GM12878 (cell line): ENCODE measurements at regions not wholly inside any gene's neighbourhood (a gene's known extent, or its start where the extent isn't known, plus 50 kb on each side); places are given as distances from the start of the nearest gene placed in this dataset.

ENCODE experiments used
- ATAC-seq: fragments of 200-7000 bp; cut with Tn5 transposase; 3 replicates; pipeline ENCODE4 v1.9.1; 2020; ENCODE audit warnings: mild to moderate bottlenecking, moderate library complexity
- BruUV-seq: library from RNA; stranded (reverse); fragments of 400-500 nt; replicated peaks from 2 replicates; lab custom pipeline; 2021; lab: Mats Ljungman, UMichigan
- CTCF ChIA-PET: fragments of 300-600 bp; sonication (Branson Sonifier 250); formaldehyde crosslinking; extraction: SDS; loops from one replicate; lab custom pipeline; 2021; ENCODE audit warnings: inconsistent platforms; lab: Yijun Ruan, JAX
- POLR2A ChIA-PET: fragments of 350-600 bp; formaldehyde crosslinking; extraction: SDS; loops from one replicate; lab custom pipeline; 2021; ENCODE audit warnings: inconsistent platforms; lab: Charles Lee
- RAD21 ChIA-PET: fragments of 300-600 bp; sonication (Branson Sonifier 250); formaldehyde crosslinking; loops from one replicate; lab custom pipeline; 2023; ENCODE audit warnings: antibody characterized with exemption; ENCODE audit not compliant: unreplicated experiment; lab: Charles Lee
- SMC1A ChIA-PET: fragments of 300-600 bp; sonication (Branson Sonifier 250); formaldehyde crosslinking; loops from one replicate; lab custom pipeline; 2023; ENCODE audit not compliant: unreplicated experiment, uncharacterized antibody; lab: Charles Lee
- DNase-seq: peaks from one replicate; pipeline ENCODE4 v3.0.0-alpha.2; 2011; ENCODE audit warnings: low read depth, low spot score
- FAIRE-seq: peaks from 3 replicates; lab custom pipeline; 2011; peaks lifted over from hg19 to GRCh38; lab: Jason Lieb, UNC
- H2AFZ ChIP-seq: 2 replicates; pipeline ENCODE4 v1.6.0; 2011; ENCODE audit warnings: low read depth, low read length, control low read depth; ENCODE audit not compliant: control insufficient read depth
- H3K27ac ChIP-seq: 2 replicates; pipeline ENCODE4 v1.5.1; 2011; ENCODE audit warnings: control low read depth; ENCODE audit not compliant: control insufficient read depth, insufficient read depth
- H3K27me3 ChIP-seq, 2 experiments: replicated peaks in 1 of 2; 2 replicates each; pipeline versions ENCODE4 v1.6.0 to v1.6.1; 2011; ENCODE audit warnings: low read length in 1 of 2; ENCODE audit not compliant: control insufficient read depth in 2 of 2, insufficient read depth in 2 of 2
- H3K36me3 ChIP-seq, 2 experiments: 2 replicates each; pipeline ENCODE4 v1.5.1; 2011; ENCODE audit warnings: low read length in 1 of 2; ENCODE audit not compliant: control insufficient read depth in 2 of 2, insufficient read depth in 2 of 2
- H3K4me1 ChIP-seq: 2 replicates; pipeline ENCODE4 v1.6.1; 2011; ENCODE audit warnings: mild to moderate bottlenecking, low read length, moderate library complexity, mixed read lengths; ENCODE audit not compliant: control insufficient read depth, insufficient read depth
- H3K4me2 ChIP-seq: 2 replicates; pipeline ENCODE4 v1.6.0; 2011; ENCODE audit warnings: control low read depth; ENCODE audit not compliant: control insufficient read depth, insufficient read depth
- H3K4me3 ChIP-seq: fragments of 200-600 bp; sonication (generic); 2 replicates; pipeline ENCODE4 v1.5.1; 2016
- H3K79me2 ChIP-seq: 2 replicates; pipeline ENCODE4 v1.6.0; 2011; ENCODE audit warnings: low read length; ENCODE audit not compliant: control insufficient read depth, insufficient read depth
- H3K9ac ChIP-seq: 2 replicates; pipeline ENCODE4 v1.8.0; 2011; ENCODE audit warnings: low read length, control low read depth, mixed read lengths; ENCODE audit not compliant: control insufficient read depth, insufficient read depth
- H3K9me3 ChIP-seq: replicated peaks from 3 replicates; pipeline ENCODE4 v1.5.1; 2011; ENCODE audit warnings: mild to moderate bottlenecking, low read length; ENCODE audit not compliant: control insufficient read depth, insufficient read depth
- H4K20me1 ChIP-seq: 2 replicates; pipeline ENCODE4 v1.6.0; 2011; ENCODE audit not compliant: control insufficient read depth, insufficient read depth
- ASH2L ChIP-seq: fragments of 300-600, 200-600 bp; sonication (generic); IDR thresholded peaks from 2 replicates; pipeline ENCODE4 v1.6.1; 2017; ENCODE audit warnings: low read depth, mild to moderate bottlenecking, borderline replicate concordance
- CBX5 ChIP-seq: sonication (generic); IDR thresholded peaks from 2 replicates; pipeline ENCODE4 v1.6.1; 2016; ENCODE audit warnings: low read depth, moderate library complexity, mild to moderate bottlenecking, inconsistent platforms
- CHD1 ChIP-seq: IDR thresholded peaks from 2 replicates; pipeline ENCODE4 v1.6.1; 2012; ENCODE audit warnings: low read depth, low read length, improper control_type of control experiment
- HDAC2 ChIP-seq: fragments of 200-600 bp; sonication (generic); IDR thresholded peaks from 2 replicates; pipeline ENCODE4 v1.6.1; 2017
- KDM1A ChIP-seq: fragments of 200-600 bp; sonication (generic); IDR thresholded peaks from 2 replicates; pipeline ENCODE4 v1.6.1; 2016; ENCODE audit warnings: borderline replicate concordance
- MAX ChIP-seq: IDR thresholded peaks from 2 replicates; pipeline ENCODE4 v1.6.1; 2012; ENCODE audit warnings: low read depth, low read length, improper control_type of control experiment
- MEF2B ChIP-seq: fragments of 450-650 bp; IDR thresholded peaks from 2 replicates; pipeline ENCODE4 v1.6.1; 2018; ENCODE audit warnings: mild to moderate bottlenecking, moderate library complexity; ENCODE audit not compliant: partially characterized antibody, poor library complexity, severe bottlenecking
- NKRF ChIP-seq: fragments of 450-650 bp; conservative IDR thresholded peaks from 2 replicates; pipeline ENCODE4 v1.6.1; 2017; ENCODE audit warnings: mild to moderate bottlenecking, moderate library complexity
- NR2C1 ChIP-seq: fragments of 450-650 bp; IDR thresholded peaks from 2 replicates; pipeline ENCODE4 v1.6.1; 2017; ENCODE audit warnings: antibody characterized with exemption, mild to moderate bottlenecking, moderate library complexity
- PBX3 ChIP-seq: IDR thresholded peaks from 2 replicates; pipeline ENCODE4 v1.6.1; 2011; ENCODE audit warnings: mild to moderate bottlenecking, low read depth, low read length, moderate library complexity; ENCODE audit not compliant: insufficient replicate concordance
- POLR2AphosphoS5 ChIP-seq: IDR thresholded peaks from 2 replicates; pipeline ENCODE4 v1.6.1; 2011; ENCODE audit warnings: mild to moderate bottlenecking, low read length, inconsistent platforms
- SKIL ChIP-seq: fragments of 450-650 bp; IDR thresholded peaks from 2 replicates; pipeline ENCODE4 v1.6.1; 2017; ENCODE audit warnings: mild to moderate bottlenecking, low read depth, inconsistent platforms; ENCODE audit not compliant: poor library complexity, severe bottlenecking
- SMC3 ChIP-seq: IDR thresholded peaks from 2 replicates; pipeline ENCODE4 v1.6.1; 2011; ENCODE audit warnings: low read length, improper control_type of control experiment, borderline replicate concordance
- TCF3 ChIP-seq: IDR thresholded peaks from 2 replicates; pipeline ENCODE4 v1.6.1; 2012; ENCODE audit warnings: low read depth, mild to moderate bottlenecking, low read length, borderline replicate concordance; ENCODE audit not compliant: insufficient read depth
- TCF7 ChIP-seq: IDR thresholded peaks from 2 replicates; pipeline ENCODE4 v1.6.1; 2014; ENCODE audit warnings: antibody characterized with exemption, borderline replicate concordance
- ZNF274 ChIP-seq: IDR thresholded peaks from one replicate; pipeline ENCODE4 v1.8.0; 2011; ENCODE audit not compliant: insufficient read length, insufficient read depth
- WGBS: methylation state at CpG from one replicate; pipeline ENCODE4 v1.1.6; 2016; ENCODE audit warnings: low lambda C conversion rate; ENCODE audit not compliant: insufficient replicate concordance, insufficient coverage; ENCODE audit errors: missing lambda C conversion rate; 5-methylcytosine and 5-hydroxymethylcytosine counted together
- in situ Hi-C: fragments of 300-500 bp; cut with MboI; formaldehyde crosslinking; loops from 9 replicates; pipeline ENCODE4 v1.14.3; 2018; ENCODE audit warnings: mixed read lengths
- intact Hi-C: fragments of 100-400 bp; cut with micrococcal nuclease; formaldehyde crosslinking; loops from one replicate; pipeline ENCODE4 v1.14.2; 2022; ENCODE audit not compliant: unreplicated experiment

- TF ChIP-seq MEF2B (no peak), CHD1 (no peak), ZNF274 (no peak), POLR2AphosphoS5 (no peak), KDM1A (no peak), SKIL (no peak), MAX (no peak), SMC3 (no peak), HDAC2 (no peak), PBX3 (no peak), CBX5 (no peak)
These were observed 258.5 kb upstream of the FERD3L start (continued) for GRCh38 chr7:19403691-19404090.

- Histone ChIP-seq H3K4me1 (no peaks in the 10 kb centered on the region), H3K9ac (no peak overlapping the region), H3K27ac (no peak overlapping the region), H3K27me3 (no peaks in the 10 kb centered on the region), H3K4me3 (no peak overlapping the region), H3K4me2 (no peak overlapping the region), H3K36me3 (no peaks in the 10 kb centered on the region), H4K20me1 (no peaks in the 10 kb centered on the region), H3K9me3 (no peaks in the 10 kb centered on the region), H3K79me2 (no peaks in the 10 kb centered on the region), H2AFZ (no peak overlapping the region)
- RAD21 ChIA-PET, result no interaction called here
- WGBS, result 3% methylated on average over 2 of the region's 2 CpGs
- POLR2A ChIA-PET, result no interaction called here
- SMC1A ChIA-PET, result interaction anchor here (2.7 kb wide), 1 partner anchor 12 kb away, joined by 8 read pairs; no protein-coding TSS in a partner anchor
- DNase-seq (no peak), ATAC-seq (no peak), FAIRE-seq (no peak)
- intact Hi-C loops, result no loop called here
- BruUV-seq, result no TSS peak
- in situ Hi-C loops, result no loop called here
- CTCF ChIA-PET, result no interaction called here
- TF ChIP-seq TCF3, result no peak
- TF ChIP-seq NKRF, result no peak
- TF ChIP-seq TCF7, result no peak
- TF ChIP-seq ASH2L, result no peak
- TF ChIP-seq NR2C1, result no peak
These were observed 256.2 kb upstream of the FERD3L start for GRCh38 chr7:19401461-19401860.
